ENCODE measurements at regions not wholly inside any gene's neighbourhood (a gene's known extent, or its start where the extent isn't known, plus 50 kb on each side); places are given as distances from the start of the nearest gene placed in this dataset.

- DNase-seq = no peak
These were observed 954.0 kb upstream of the TENM3 start for GRCh38 chr4:181289198-181289597.

DNA sequence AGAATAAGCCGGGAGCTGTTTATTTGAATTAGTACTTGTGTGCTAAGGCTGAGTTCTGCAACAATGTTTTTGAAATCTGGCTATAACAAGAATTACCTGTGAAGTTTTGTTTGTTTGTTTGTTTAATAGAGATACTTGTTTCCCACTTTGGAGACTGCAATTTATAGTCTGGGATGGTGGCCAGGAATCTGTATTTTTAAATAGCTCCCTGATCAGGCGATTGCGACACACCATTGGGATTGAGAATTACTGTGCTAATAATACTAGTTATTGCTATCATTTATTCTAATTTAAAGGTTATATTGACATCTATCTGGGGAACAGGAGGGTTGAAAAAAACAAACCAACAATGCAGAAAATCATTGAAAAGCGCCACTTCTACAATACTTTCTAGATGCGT is 951.6 kb upstream of the TENM3 start:
- DNase-seq = no peak

GRCh38 chr4:181293014-181293413 is 950.2 kb upstream of the TENM3 start:
- DNase-seq = no peak

DNA sequence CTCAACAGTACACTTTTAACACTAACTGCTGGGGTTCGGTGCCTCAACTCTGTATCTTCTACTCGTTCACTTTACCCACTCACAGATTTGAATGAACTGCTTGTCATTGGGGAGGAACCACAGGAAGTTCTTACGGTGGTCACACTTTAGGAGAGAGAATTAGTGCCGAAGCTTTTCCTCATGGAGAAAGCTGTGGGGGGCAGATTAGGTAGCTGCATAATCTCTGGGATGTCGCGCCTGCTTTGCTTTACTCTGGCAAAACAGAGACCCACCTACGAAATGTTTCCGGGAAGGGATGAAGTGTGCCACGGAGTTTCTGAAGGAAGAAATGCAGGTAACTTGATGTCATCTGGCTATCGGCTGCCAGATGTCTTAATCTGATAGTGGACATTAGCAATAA is 949.7 kb upstream of the TENM3 start:
- DNase-seq = no peak

GRCh38 chr4:181294421-181294820 is 948.8 kb upstream of the TENM3 start:
- no peak for DNase-seq

- peak; percentile 30 for DNase-seq
These were observed 941.2 kb upstream of the TENM3 start for GRCh38 chr4:181301735-181302710.

- no peak for DNase-seq
These were observed 935.4 kb upstream of the TENM3 start for GRCh38 chr4:181307824-181308223.

- no peak for DNase-seq
These were observed 934.5 kb upstream of the TENM3 start for GRCh38 chr4:181308476-181309312.

GRCh38 chr4:181312066-181312465 is 931.1 kb upstream of the TENM3 start:
- no peak for DNase-seq

DNA sequence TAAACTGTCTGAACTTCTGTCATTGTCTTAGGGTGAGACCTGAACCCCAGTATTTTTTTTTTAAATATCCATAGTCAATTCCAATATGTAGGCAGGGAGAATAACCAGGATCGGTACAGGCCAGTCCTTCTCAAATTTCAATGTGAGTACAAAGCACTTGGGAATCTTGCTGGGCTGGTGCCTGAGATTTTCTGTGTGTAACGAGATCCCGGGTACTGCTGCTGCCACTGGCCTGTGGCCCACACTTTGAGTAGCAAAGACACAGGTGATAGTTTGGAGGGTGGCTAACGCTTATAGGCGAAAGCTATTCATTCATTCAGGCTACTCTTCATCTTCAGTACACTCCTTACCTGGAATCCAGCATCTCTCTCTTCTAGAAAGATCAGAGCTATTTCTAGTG is 923.6 kb upstream of the TENM3 start:
- DNase-seq = no peak

DNA sequence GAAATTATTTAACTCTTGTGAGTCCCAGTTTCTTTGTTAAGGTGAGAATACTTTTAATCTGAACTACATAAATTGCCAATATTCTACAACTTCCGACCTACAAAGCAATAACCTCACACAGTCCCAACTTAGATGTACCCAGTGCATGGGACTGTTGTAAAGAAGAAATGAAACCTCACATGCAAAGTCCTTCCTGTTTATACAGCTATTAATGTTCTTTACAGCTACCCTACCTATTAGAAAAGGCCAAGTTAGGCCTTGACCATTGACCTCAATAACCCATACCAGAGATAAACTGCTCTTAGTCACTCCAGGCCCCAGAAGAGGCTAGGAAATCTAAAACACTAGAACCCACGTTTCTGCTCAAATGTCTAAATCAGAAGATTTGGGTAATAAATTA is 920.1 kb upstream of the TENM3 start:
- DNase-seq = no peak

DNA sequence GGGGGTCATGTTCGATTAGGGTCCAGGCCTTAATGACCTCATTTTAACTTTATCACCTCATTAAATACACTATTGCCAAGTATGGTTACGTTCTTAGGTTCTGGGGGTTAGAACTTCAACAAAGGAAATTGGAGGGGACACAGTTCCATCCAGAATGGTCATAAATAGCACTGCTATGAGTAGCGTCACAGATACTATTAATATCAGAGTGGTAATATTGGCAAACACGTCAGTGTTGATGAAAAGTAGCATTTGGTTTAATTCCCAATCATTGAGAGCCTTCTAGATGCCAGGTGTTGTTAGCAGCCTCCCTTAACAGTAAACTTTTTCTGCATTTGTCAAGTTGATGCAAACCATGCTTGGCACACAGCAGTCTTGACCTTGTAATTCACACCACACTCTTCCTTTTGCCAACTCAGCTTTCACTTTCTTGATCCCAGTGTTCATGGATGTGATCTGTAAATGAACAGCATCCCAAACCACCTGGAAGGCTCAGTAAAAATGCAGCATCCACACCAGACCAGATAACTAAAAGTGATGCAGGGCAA is 912.5 kb upstream of the TENM3 start:
- DNase-seq = no peak

DNA sequence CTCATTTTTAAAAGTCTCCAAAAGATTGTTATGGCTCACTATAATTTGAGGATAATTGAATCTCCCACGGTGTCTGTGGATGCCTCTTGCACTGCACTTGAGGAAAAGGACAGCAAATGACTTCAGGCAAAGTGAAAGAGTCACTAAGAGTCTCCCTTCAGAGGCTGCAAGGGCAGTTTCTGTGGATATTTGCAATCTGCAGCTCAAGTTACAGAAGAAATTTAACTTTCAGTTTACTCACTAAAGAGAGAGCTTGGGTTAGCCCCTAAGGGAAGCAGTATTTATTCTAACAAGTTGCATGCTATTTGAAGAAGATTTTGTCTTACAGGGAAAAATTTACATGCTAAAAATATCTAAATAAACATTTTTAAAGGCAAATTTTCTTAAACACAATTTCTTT is 912.0 kb upstream of the TENM3 start:
- no peak for DNase-seq

GRCh38 chr4:181345931-181346330 is 897.3 kb upstream of the TENM3 start:
- DNase-seq = no peak

- DNase-seq = no peak
These were observed 892.4 kb upstream of the TENM3 start for GRCh38 chr4:181350615-181351415.

DNA sequence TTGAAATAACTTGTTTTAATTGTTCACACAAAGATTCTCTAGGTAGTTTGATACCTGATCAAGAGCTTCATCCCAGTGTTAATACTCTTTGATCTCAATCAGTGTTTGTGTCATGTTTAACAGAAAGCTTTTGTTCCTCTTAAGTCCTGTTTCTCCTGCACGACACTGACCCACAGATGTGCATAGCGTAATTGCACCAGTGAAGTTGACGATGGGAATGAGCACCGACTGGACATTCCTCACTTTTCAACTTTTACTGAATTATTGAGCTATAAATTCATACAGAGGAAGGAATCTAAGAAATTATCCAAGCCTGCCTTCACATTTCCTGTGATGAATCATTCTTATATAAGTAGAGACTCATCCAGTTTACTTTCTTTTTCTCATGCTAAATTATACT is 878.7 kb upstream of the TENM3 start:
- no peak for DNase-seq

- DNase-seq = no peak
These were observed 877.5 kb upstream of the TENM3 start for GRCh38 chr4:181365671-181366070.

DNA sequence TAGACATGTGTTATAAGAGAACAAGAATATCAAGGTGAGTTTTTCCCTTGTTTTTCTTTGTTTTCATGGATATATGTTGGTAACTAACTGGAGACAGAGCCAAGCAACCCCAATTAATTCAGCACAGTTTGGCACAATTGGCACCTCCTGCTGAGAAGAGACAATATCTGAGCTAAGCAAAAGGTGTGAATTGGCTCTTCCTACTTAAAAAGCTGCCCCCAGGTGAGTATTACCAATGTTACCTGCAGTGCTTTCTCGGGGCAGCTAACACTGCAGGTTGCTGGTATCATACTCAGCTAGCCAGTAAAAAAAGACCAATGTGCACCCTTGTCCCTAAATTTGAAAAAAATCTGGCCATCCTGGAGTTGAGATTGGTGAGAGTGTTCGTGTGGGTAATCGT is 871.2 kb upstream of the TENM3 start:
- DNase-seq = no peak

DNA sequence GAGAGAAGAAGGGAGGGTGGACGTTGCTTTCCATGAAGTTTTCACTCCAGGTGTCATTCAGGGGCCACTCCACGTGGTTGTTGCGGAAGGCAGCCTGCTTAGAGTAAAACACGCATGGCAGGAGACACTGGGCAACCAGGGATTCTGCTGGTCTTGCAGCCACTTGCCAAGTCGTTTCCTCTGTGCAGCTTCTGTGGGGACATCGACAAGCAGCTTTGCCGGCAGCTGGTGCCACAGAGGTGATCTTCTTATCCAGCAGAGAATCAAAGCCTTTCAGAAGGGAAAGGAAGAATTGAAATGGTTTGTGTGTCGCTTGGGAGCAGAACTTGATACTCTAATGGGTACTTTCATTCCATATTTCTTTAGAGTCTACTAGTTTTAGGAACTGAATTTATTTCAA is 867.1 kb upstream of the TENM3 start:
- no peak for DNase-seq

- DNase-seq = no peak
These were observed 855.1 kb upstream of the TENM3 start for GRCh38 chr4:181388061-181388460.

- DNase-seq = no peak
These were observed 826.2 kb upstream of the TENM3 start for GRCh38 chr4:181416966-181417365.

DNA sequence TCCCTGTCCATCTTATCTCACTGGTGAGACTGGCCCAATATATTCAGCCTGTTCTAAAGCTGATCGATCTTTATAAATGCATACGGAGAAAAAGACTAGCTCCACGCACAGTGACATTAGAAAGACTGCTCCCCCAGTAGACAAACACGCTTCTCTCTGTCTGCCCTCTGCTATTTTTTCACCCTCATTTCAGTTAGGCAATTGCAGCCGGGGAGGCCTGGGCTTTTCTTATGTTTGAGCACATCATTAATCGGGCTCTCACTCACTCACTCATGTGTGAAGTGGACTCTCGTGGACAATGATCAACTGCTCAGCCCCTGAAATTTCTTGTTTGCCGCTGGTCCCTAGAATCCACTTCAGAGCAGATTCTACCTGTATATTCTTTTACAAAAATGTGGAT is 824.7 kb upstream of the TENM3 start:
- no peak for DNase-seq

GRCh38 chr4:181420950-181421349 is 822.3 kb upstream of the TENM3 start:
- no peak for DNase-seq

Measured in stimulated activated CD8-positive, alpha-beta memory T cell treated with anti-CD3 and anti-CD28 coated beads, Interleukin-4, amount 100 ng/mL, for 48 hours (primary cell).